NCI-H1092 treated with DMSO at 0.1 percent for 48 hours (cell line): ENCODE measurements at regions not wholly inside any gene's neighbourhood (a gene's known extent, or its start where the extent isn't known, plus 50 kb on each side); places are given as distances from the start of the nearest gene placed in this dataset.
A peak's percentile ranks its signal among the peaks of the same experiment; 100 is the strongest.

ENCODE experiments used
- DNase-seq: peaks from one replicate; lab custom pipeline; 2025; lab: John Stamatoyannopoulos, UW

DNA sequence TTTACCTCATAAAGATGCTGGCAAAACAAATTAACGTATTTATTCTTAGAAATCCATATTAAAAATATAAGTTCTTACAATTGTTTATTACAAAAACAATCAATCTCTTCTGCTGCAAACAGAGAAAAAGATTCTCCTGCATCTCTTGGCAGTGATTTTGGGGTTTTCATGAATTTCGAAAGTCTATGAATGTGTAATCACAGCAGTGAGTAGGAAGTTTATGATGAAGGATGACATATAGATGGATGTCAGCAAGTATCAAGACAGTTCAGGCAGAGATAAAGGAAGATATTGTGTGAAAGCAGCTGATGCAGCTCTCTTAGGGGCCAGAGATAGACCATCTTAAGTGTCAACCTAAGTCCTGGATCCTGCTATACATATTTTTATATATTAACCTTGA lies 196.9 kb upstream of the BANK1 start:
- DNase-seq, result no peak

DNA sequence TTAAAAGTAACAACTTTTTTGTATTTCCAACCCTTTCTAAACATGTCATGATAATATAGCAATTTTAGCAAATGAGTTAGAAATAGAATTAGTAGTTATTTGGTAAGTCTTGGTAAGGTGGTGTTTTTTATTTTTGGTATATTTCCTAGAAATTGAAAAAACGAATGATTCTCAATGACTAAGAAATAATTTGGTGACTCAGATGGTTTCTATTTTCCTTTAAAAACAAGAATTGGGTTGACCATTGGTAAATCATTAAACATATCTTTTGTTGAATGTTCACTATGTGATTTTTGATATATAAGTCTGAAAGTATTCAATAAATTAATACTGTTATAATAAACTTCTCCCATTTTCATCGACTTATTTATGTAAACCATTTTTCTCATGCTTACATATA lies 206.2 kb upstream of the BANK1 start:
- no peak for DNase-seq

DNA sequence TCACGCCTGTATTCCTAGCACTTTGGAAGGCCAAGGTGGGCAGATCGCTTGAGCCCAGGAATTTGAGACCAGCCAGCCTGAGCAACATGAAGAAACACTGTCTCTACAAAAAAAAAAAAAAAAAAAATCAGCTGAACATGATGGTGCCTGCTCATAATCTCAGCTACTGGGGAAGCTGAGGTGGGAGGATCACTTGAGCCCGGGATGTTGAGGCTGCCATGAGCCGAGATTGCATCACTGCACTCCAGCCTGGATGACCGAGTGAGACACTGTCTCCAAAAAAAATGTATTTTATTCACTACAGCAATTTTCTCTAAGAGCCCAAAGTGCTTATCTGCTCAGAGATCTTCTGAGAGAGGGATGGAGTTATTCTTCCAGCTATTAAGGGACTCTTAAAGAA lies 215.8 kb upstream of the PPP3CA start:
- DNase-seq, result no peak

DNA sequence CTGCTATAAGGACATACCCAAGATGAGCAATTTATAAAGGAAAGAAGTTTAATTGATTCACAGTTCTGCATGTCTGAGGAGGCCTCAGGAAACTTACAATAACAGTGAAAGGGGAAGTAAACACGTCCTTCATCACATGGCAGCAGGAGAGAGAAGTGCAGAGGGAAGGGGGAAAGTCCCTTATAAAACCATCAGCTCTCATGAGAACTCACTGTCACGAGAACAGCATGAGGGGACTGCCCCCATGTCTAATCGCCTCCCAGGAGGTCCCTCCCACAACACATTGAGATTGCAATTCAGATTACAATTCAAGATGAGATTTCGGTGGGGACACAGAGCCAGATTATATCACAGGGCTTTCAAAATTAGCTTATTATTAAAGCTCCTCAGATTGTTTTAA lies 209.5 kb upstream of the PPP3CA start:
- DNase-seq, result no peak

DNA sequence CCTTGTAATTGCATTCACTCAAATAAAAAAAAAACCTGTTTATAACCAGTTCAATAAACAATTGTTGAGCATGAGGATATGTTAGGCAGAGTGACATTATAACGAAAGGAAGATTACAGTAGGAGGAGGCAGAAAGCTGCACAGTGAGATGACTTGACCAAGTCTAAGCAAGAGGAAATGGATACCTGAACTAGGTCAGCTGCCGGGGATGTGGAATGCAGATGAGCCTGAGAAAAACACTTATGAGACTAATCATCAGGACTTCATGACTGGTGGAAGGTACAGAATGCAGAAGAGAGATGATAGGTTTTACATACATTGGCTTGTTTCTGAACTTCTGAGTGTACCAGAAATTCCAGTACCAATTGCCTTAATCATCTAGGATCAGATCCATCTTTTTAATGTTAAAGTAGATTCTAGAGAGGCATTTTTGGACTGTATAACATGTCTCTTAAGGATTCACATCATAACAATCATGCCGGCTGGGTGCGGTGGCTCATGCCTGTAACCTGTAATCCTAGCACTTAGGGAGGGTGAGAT lies 208.1 kb upstream of the PPP3CA start:
- DNase-seq, result no peak

DNA sequence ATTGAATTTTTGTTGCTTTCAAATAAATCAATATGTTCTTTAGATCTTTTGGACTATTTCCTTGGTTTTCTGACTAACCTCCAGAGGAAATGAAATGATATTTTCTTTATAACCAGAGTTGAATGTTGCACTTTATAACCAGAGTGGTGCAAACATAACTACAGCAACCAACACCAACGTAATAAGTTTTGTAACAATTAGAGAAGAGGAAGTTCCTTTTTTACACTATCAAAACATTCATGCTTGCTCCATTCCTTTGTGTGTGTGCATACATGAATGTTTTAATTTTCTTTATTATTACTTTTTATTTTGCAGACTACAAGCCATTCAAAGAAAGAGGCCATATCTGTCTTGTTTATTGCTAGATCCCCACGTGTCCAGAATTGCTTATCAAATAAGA lies 193.0 kb upstream of the PPP3CA start:
- no peak for DNase-seq

DNA sequence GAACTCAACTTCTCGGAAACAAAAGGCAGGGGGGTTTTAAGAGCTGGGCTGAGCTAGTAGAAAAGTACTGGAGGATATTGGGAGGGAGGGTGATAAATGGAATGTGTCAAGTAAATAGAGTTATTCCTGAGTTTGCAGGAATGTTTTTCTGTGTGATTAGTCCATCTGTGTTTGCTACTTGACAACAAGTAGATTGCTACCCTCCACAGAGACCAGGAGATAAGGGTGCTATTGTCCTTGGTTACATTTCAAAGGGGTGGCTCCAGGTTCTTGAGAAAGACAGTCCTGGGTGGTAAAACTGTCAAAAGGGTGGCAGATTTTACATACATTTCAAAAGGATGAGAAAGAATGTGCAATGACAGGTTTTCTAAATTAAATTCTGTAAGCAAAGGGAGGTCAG lies 181.2 kb upstream of the PPP3CA start:
- DNase-seq, result no peak

DNA sequence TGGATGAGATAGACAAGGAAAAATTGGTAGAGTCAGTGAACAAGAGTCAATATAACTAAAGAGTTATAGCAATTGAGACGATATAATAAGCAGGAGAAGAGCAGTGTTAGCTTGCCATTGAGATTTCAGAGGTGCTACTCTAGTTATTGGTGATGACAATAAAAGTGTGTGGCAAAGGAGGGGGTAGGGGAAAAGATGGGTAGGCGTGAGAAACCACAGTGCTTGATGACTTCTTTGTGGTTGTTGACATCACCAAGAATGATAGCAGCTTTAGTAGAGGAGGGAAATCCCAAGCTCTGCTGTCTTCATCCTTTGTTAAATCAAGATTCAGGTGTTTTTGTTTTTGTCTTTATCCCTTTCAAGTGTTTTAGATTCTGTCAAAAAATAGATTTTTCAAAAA lies 179.9 kb upstream of the PPP3CA start:
- DNase-seq, result no peak

DNA sequence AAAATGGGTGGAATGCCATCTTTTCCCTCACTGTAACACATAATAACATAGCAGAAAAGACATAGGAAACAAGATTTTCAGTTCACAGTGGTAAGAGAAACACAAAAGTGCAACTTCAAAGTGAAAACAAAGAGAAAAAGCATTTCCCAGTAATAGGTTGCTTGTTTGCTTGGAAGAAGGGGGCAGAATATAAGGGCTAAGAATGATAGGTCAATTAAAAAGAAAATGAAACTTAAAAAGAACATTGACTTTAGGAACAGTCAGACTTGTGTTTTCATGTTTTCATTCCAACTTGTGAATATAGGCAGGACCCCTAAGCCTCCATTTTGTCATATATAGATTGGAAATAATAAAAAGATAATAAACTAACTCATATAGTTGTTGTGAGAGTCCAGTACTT lies 168.2 kb upstream of the PPP3CA start:
- no peak for DNase-seq

DNA sequence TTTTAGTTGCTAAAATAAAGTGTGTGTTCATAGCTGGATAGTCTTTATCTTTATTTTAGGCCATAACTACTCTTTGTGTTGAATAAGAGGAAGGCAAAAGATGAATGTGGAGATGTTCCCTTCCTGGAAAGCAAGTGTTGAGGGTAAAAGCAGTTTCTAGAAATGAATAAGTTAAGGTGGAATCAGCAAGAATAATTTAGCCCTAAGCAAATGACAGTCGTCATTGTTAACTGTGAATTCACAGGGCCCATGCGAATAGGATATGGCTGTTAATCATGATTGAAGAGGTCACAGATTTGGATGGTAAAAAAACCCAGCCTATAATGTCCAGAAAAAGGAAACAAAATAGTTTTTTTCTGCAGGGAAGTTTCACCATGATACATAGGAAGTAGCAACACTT lies 167.8 kb upstream of the PPP3CA start:
- no peak for DNase-seq

DNA sequence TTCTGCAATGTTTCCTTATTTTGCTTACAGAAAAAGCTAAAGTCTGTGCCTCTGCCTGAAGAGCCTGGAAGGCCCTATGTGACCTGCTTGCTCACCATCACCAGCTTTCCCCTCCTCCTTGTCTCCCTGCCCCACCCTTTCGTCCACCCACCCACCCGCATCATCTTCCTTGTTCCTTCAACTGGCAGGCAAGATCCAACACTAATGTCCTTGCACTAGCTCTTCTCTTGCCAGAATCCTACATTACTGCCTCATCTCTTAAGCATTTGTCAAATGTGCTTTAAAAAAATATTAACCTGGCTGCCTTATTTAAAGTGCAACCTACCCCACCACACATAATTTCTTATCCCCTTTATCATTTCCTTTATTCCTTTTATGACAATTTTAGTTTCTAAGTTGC lies 165.1 kb upstream of the PPP3CA start:
- DNase-seq, result no peak

DNA sequence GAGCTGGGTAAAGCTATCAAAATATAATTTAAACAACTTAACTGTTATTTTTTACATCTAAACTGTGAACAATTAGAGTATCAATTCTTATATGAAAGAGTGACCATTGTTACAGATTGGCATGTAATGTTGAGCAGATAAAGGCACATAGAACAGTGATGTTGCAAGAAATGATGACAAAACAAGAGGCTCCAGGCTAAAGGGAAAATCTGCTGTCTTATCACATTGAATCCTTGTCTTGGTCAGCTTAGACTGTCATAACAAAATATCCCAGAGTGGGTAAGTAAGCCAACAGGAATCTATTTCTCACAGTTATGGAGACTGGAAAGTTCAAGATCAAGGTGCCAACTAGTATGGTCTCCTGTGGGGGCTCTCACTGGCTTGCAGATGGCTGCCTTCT lies 154.1 kb upstream of the PPP3CA start:
- no peak for DNase-seq

DNA sequence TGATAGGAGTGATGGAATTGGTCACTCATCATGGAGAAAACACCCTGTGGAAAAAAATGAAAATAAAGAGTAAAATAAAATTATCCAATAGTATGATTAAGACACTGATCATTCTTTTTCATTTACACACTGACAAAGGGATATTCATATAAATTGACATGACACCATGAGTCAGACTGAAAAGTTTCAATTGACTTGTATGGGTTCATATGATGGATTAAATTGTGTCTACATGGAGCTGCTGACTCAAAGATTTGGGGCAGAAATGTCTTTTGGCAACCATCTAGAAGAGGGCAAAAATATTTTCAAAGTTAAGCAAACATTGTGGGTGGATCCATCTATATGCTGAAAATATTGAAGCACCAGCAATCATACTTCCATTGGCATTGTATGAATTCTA lies 153.4 kb upstream of the PPP3CA start:
- DNase-seq, result no peak

DNA sequence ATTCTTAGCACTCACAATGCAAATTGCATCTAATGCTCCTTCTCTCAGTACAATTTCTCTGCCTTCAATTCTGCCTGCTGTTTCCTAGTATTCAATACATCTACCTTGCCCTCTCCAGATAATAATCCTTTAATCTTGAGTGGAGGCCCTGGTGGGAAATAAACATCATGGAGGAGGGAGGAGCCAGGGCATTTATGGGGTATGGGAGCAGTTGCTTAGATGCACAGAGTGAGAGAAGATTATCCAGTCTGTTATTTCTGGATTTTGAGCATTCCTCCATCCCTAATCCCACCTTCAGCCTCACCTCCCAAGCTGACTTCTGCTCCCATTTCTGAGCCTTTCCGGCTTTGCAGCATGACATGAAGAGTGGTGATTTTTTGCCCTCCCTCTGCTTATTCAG lies 127.9 kb upstream of the PPP3CA start:
- DNase-seq, result no peak

DNA sequence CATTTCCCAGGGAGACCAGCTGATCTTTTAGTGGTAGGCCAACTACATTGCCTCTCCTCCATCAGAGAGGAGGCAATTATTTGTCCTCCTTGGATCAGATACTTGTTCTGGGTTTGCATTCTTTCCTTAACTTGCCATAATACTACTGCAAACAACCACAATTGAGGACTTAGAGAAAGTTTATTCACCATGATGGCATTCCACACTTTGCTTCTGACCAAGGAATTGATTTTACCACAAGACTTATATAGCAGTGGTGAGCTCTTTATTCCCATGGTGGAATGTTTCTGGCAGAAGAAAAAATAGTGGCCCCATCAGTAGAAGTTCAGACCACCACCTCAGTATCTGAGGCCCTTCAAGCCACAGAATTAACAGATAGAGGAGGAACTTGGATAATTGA lies 123.9 kb upstream of the PPP3CA start:
- DNase-seq, result no peak

DNA sequence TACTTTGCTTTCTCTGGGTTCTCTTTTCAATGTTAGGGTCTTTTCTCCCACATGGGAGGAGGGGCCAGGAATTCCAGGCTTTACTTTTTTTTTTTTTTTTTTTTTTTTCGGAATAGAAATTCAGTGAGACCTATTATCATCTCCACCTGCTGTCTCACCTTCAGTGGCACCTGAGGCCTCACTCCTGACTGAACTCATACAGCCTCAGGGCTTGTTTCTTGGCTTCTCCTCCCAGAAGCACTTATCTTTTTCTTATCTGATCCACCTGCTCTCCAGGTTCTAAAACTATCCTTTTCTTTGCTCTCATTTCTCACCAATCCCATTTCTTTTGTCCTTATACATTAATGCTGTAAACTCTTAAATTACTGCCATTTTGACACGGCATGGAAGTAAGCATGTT lies 117.3 kb upstream of the PPP3CA start:
- DNase-seq, result no peak

DNA sequence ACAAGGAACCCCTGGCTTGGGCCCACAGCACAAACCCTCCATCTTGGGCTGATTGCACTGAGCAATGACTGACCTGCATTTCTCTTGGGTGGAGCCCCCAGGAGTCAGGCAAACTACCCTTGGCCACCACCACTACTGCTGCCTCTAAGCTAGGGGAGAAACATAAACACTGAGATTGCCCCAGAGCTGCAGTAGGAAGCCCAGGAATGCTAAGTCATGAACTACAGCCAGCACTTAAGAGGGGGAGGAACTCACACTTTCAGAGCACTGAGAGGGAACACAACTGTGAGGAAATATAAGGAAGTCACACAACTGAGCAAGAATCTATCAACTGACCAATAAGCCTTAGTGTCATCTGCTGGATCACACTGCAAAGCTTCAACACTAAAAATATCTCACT lies 111.6 kb upstream of the PPP3CA start:
- no peak for DNase-seq

DNA sequence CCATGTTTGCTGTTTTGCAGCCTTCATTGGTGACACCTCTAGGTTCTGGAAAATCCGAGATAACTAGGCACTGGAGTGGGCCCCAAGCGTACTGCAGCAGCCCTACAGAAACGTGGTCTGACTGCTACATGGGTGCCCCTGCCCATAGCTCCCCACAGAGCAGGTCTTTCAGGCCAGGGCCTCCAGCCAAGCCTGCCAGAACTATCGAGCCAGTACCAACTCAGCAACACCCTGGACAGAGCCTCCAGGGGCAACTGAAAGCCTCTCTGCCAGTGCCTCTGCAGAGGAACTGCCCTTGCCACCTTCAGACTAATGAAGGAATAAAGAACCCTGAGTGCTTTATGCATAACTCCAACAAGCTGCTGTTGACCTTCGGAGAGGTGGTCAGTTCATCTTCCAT lies 111.1 kb upstream of the PPP3CA start:
- DNase-seq, result no peak

DNA sequence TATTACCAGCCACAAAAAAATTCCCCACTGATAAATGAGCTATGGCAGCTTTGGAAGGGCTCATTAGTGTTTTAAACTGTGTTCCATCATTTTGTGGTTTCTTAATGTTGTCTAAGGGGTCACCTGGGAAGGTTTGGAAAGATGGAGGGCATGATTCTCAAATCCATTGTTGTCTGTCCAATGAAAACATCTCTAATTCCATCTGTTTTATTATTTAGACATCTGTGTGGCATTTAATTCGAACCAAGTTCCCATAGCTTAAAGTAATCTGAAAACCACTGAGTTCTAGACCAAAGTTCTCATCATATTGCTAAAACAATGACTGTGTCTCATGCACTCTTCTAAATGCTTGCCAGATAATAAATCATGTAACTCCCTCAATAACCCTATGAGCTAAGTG lies 103.8 kb upstream of the PPP3CA start:
- no peak for DNase-seq

DNA sequence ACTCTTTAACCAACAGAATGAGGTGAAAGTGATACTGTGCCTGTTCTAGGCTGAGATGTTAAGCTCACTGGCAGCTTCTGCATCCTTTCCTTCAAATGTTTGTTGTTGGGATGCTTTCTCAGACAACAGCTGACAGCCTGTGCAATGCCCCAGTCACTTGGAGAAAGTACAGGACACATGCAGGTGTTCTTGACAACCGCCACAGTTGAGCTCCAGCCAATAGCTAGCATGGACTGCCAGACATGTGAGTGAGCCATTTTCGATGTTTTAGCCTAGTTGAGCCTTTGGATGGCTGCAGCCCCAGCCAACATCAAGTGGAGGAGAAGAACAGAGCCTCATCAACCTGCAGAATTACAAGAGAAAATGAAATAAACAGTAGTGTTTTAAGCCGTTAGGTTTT lies 94.1 kb upstream of the PPP3CA start:
- no peak for DNase-seq

DNA sequence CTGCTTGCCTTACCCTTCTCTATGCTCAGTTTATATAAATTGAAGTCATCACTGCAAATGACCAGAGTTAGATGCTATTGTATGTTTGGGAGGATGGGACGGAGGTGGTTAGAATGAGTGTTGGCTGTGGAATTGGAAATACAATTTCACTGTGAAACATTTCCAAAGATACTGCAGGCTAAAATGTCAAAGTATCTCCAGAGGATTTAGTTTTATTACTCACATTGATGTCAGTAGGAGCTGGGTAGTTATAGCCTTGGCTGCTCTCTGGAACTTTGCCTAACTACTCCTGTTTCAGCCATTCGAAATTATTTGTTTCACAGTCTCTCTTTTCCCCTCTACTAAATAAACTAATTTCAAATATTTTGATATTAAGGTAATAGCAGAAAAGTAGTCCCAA lies 92.6 kb upstream of the PPP3CA start:
- no peak for DNase-seq

DNA sequence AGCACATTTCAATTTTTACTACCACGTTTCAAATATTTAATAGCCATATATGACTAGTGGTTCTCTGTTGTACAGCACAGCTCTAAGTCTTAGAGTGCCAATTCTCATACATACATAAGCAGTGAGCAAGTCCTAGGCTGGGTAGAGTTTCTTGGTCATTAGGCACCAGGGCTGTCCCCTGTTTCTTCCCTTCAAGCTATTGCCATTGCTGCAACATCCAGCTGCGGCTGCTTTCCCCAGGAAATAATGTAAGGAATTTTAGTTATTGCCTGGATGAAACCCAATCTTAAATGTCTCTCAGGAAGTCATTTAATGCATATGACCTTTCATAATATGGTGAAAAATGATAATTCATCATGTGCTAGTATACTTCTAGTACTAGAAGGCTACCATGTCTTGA lies 74.1 kb upstream of the PPP3CA start:
- DNase-seq, result no peak

DNA sequence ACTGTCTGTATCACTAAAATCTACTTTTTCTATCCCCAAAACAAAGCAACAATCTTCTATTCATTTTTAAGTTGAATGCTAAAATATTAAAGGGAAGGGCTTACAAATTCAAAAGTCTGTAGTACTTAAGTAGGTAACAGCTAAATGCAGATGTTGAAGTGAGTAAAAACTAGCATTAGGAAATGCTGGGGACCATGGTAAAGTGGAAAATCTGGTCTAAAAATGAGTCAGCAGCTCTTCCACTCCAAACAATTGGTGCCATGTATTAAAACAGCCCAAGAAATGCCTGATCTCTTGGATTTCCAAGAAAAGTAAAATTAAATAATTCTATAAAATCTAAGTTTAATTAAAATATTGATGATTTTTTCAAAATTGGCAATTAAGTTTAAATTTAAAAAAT lies 73.3 kb upstream of the PPP3CA start:
- DNase-seq, result no peak

DNA sequence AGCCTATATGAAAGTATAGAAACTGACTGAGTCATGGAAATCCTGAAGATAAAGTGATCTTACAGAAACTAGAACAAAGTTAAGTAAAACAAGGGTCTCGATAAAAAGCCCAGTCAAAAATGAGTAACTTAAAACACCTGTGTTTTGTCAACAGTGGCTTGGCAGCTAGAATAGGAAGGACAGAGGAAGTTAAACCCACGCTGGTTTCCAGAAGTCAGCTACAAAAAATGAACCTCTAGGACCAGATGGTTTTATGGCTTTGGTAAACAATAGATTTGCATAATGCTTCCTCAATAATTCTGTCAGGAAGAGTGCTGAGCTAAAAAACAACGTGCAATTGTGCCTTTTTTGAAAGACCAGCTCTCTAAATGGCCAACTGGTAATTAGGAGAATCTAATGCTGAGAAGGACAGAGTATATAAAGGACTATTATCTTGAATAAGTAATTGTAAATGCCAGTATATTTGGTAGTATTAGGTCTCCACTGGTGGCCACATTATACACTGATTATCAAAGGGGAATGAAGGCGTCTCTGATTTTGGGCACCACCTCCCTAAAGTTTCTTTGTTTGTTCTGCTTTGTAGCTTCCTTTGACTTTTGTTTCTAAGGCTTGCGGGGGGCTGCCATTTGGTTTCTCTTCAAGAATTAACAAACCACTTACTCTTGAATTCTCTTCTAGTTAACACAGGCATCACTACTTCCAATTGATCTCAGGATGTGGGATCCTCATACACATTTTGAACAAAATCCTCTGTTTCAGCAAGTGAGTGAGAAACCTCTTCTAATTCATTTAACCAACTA lies 72.2 kb upstream of the PPP3CA start:
- DNase-seq, result peak; percentile 25
